ENCODE measurements at regions not wholly inside any gene's neighbourhood (a gene's known extent, or its start where the extent isn't known, plus 50 kb on each side); places are given as distances from the start of the nearest gene placed in this dataset.
"Not testable (repeated sequence)": the region's sequence is repeated elsewhere in the genome, so short reads cannot be mapped to it uniquely, and the experiment has no call there.

- no peak for DNase-seq
Observed at GRCh38 chr3:132987396-132987795, 50.8 kb upstream of the TMEM108 start.

- DNase-seq: no peak
Observed at GRCh38 chr3:132984181-132984580, 54.0 kb upstream of the TMEM108 start.

GRCh38 chr3:132983143-132983770, 54.9 kb upstream of the TMEM108 start:
- DNase-seq: no peak

GRCh38 chr3:132981719-132982118, 56.5 kb upstream of the TMEM108 start:
- DNase-seq: no peak

- no peak for DNase-seq
Observed at GRCh38 chr3:132980102-132980501, 58.1 kb upstream of the TMEM108 start.

- no peak for DNase-seq
Observed at GRCh38 chr3:132979606-132980005, 58.6 kb upstream of the TMEM108 start.

- not testable (repeated sequence) for DNase-seq
Observed at GRCh38 chr3:132978946-132979345, 59.2 kb upstream of the TMEM108 start.

- peak; percentile 63 for DNase-seq
Observed at GRCh38 chr3:132978464-132978863, 59.7 kb upstream of the TMEM108 start.

GRCh38 chr3:132974097-132974496, 64.1 kb upstream of the TMEM108 start:
- DNase-seq: no peak

- DNase-seq: no peak
Observed at GRCh38 chr3:132973441-132973840, 64.8 kb upstream of the TMEM108 start.

- no peak for DNase-seq
Observed at GRCh38 chr3:132972333-132972732, 65.9 kb upstream of the TMEM108 start.

- DNase-seq: no peak
Observed at GRCh38 chr3:132966374-132966773, 71.8 kb upstream of the TMEM108 start.

GRCh38 chr3:132964266-132964665, 73.9 kb upstream of the TMEM108 start:
- DNase-seq: no peak

- DNase-seq: no peak
Observed at GRCh38 chr3:132963786-132964185, 74.4 kb upstream of the TMEM108 start.

- DNase-seq: no peak
Observed at GRCh38 chr3:132961991-132962390, 76.2 kb upstream of the TMEM108 start.

GRCh38 chr3:132953683-132954082, 84.5 kb upstream of the TMEM108 start:
- DNase-seq: no peak

GRCh38 chr3:132927896-132928295, 110.3 kb upstream of the TMEM108 start:
- DNase-seq: no peak

GRCh38 chr3:132926098-132926497, 112.1 kb upstream of the TMEM108 start:
- no peak for DNase-seq

GRCh38 chr3:132925256-132925930, 112.8 kb upstream of the TMEM108 start:
- no peak for DNase-seq

- DNase-seq: no peak
Observed at GRCh38 chr3:132916096-132916495, 122.1 kb upstream of the TMEM108 start.

GRCh38 chr3:132912416-132912753, 125.8 kb upstream of the TMEM108 start:
- DNase-seq: no peak

- DNase-seq: no peak
Observed at GRCh38 chr3:132911741-132912415, 126.3 kb upstream of the TMEM108 start.

GRCh38 chr3:132907293-132907692, 130.9 kb upstream of the TMEM108 start:
- no peak for DNase-seq

- DNase-seq: no peak
Observed at GRCh38 chr3:132900481-132900880, 137.7 kb upstream of the TMEM108 start.

Measured in RPMI8226 (cell line).